Stomach smooth muscle (tissue), 2 donors: ENCODE measurements at regions not wholly inside any gene's neighbourhood (a gene's known extent, or its start where the extent isn't known, plus 50 kb on each side); places are given as distances from the start of the nearest gene placed in this dataset.
"Not testable (repeated sequence)": the region's sequence is repeated elsewhere in the genome, so short reads cannot be mapped to it uniquely, and the experiment has no call there.

Experiments
- H3K27ac ChIP-seq: one replicate; pipeline ENCODE4 v1.7.0; 2013; ENCODE audit warnings: mild to moderate bottlenecking, low read length, inconsistent platforms
- H3K27me3 ChIP-seq, 2 donors: one replicate each; pipeline ENCODE4 v1.7.0; 2013; ENCODE audit warnings: low read length in 2 of 2; ENCODE audit not compliant: insufficient read depth in 2 of 2, control insufficient read depth in 1 of 2
- H3K36me3 ChIP-seq, 2 donors: one replicate each; pipeline ENCODE4 v1.7.0; 2013; ENCODE audit warnings: low read length in 2 of 2; ENCODE audit not compliant: control insufficient read depth in 2 of 2, insufficient read depth in 2 of 2
- H3K4me1 ChIP-seq: one replicate; pipeline ENCODE4 v1.7.0; 2013; ENCODE audit warnings: low read length; ENCODE audit not compliant: control insufficient read depth, insufficient read depth
- H3K4me3 ChIP-seq, 2 donors: one replicate each; pipeline ENCODE4 v1.7.0; 2013; ENCODE audit warnings: low read length in 2 of 2
- H3K9ac ChIP-seq, 2 donors: one replicate each; pipeline ENCODE4 v1.7.0; 2013; ENCODE audit warnings: low read length in 2 of 2, mild to moderate bottlenecking in 1 of 2
- H3K9me3 ChIP-seq, 2 donors: one replicate each; pipeline ENCODE4 v1.7.0; 2013; ENCODE audit warnings: low read length in 2 of 2; ENCODE audit not compliant: control insufficient read depth in 2 of 2
- donor health status: healthy.
- donor health status: Pancreatic carcinoma.

DNA sequence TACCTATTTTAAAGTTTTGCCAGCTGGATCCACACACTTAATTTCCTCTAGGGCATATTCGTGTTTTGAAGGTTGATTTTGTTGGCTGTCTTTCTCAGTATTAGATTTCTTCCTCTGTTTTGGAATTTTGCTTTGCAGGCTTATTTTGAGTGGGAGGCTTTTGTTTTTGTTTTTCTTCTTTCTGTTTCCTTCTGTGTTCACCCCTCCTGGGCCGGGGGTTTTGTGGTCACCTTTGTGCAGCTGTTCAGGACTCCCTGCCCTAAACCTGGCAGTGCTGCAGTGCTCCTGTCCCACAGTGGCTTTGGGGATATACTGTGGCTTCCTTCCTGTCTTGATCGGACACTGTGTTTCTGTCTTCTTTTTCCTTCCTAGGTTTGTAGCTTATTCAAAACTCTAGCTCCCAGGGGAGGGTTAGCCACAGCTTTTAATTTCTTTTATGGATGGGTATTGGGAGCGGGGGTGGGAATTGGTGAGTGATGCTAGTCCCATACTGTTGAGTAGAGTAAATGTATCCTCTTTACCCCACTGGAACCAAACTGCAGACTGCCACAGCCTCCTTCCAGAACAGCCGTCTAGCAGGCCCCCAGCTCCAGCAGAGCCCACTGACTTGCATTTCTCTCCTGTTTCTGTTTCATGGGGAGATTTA, 228.7 kb upstream of the FZD8 start:
- no peak overlapping the region for H3K9ac ChIP-seq

DNA sequence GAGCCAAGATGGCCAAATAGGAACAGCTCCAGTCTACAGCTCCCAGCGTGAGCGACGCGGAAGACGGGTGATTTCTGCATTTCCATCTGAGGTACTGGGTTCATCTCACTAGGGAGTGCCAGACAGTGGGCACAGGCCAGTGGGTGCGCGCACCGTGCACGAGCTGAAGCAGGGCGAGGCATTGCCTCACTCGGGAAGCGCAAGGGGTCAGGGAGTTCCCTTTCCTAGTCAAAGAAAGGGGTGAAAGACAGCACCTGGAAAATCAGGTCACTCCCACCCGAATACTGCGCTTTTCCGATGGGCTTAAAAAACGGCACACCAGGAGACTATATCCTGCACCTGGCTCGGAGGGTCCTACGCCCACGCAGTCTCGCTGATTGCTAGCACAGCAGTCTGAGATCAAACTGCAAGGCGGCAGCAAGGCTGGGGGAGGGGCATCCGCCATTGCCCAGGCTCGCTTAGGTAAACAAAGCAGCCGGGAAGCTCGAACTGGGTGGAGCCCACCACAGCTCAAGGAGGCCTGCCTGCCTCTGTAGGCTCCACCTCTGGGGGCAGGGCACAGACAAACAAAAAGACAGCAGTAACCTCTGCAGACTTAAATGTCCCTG, 216.7 kb upstream of the FZD8 start:
- not testable (repeated sequence) for H3K27me3 ChIP-seq, H3K36me3 ChIP-seq, H3K4me3 ChIP-seq, H3K27ac ChIP-seq, H3K4me1 ChIP-seq, H3K9me3 ChIP-seq, H3K9ac ChIP-seq

More for the DNA sequence above, 228.7 kb upstream of the FZD8 start:
- H3K4me1 ChIP-seq: peaks cover 14% of the 10 kb centered on the region
- H3K27me3 ChIP-seq: no peaks in the 10 kb centered on the region
- H3K4me3 ChIP-seq: no peak overlapping the region
- no peaks in the 10 kb centered on the region for H3K36me3 ChIP-seq
- H3K9me3 ChIP-seq: no peaks in the 10 kb centered on the region
- no peak overlapping the region for H3K27ac ChIP-seq

DNA sequence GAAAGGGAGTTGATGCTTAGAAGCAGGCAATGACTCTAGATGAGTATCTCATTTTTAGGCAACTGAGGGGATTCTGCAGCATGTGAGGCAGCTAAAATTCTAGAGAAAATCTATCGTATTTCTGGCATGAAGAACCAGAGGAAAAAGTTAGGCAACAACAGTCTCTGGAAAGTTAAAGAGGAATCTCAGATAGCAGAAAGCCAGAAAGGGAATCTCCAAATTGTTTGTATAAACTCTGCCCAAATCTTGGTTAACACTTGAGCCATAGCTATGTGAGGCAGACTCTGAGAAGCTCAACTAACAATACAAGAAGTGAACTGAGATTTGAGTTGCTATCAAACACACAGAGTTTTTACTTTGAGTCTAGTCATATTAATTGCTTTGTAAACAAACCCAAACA, 215.8 kb upstream of the FZD8 start:
- Histone ChIP-seq H3K4me3 (no peak overlapping the region), H3K36me3 (no peaks in the 10 kb centered on the region), H3K4me1 (no peaks in the 10 kb centered on the region)

DNA sequence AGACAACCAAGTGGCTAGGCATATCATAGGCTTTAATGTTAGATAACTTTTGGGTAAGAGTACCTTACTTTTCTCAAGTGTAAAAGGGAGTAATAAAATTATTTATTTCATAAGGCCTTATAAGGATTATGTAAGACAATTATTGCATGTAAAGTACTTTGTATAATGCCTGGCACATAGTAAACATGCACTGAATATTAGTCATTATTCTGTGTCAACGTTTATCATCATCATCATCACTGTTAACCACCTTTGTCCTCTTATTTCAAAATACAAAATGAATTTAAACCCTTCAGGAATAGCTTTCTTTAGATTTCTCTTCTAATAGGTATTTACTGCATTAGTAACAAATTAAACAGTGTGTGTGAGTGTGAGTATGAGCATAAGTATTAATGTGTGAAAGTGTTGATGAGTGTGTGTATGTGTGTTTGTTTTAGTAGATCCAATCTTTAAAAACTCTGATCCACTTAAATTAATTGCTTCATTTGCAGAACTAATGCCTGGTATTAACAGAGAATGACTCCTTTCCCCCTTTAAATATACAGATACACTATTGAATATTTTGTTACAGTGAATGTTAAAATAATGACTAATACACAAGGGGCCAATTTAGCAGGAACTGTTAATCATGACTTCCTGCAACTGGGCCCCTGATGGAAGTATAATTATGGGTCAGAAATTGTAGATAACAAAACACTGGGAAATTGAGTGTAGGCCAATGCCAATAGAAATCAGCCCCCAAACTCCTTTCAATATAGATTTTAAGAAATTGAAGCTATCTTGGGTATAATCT, 213.3 kb upstream of the FZD8 start:
- Histone ChIP-seq H3K36me3 (no peaks in the 10 kb centered on the region), H3K27ac (no peak overlapping the region), H3K27me3 (no peaks in the 10 kb centered on the region), H3K4me3 (no peak overlapping the region), H3K9ac (no peak overlapping the region), H3K4me1 (no peaks in the 10 kb centered on the region), H3K9me3 (no peaks in the 10 kb centered on the region)

More for the DNA sequence above, 215.8 kb upstream of the FZD8 start:
- no peaks in the 10 kb centered on the region for H3K9me3 ChIP-seq
- no peak overlapping the region for H3K9ac ChIP-seq
- H3K27me3 ChIP-seq: no peaks in the 10 kb centered on the region
- H3K27ac ChIP-seq: no peak overlapping the region

DNA sequence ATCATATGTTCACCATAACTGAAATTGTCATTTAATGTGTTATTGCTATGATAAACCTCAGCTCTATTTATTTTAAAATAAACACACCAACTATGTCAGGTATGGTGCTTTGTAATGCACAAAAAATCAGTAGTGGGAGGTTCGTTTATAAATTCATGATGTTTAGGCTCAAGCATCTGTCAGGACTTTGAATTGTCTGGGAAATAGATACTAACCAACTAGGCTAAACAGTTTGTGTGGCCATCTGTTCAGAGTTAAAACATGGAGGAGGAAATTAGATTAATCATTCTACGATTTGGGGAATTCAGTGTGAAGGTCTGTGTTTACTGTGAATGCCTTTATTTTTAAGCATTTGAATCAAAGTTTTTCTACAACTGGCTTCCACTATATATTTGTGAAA, 212.6 kb upstream of the FZD8 start:
- H3K4me3 ChIP-seq: no peak overlapping the region
- H3K27me3 ChIP-seq: no peaks in the 10 kb centered on the region
- no peaks in the 10 kb centered on the region for H3K36me3 ChIP-seq
- H3K9me3 ChIP-seq: no peaks in the 10 kb centered on the region
- no peak overlapping the region for H3K9ac ChIP-seq
- H3K4me1 ChIP-seq: no peaks in the 10 kb centered on the region
- no peak overlapping the region for H3K27ac ChIP-seq

DNA sequence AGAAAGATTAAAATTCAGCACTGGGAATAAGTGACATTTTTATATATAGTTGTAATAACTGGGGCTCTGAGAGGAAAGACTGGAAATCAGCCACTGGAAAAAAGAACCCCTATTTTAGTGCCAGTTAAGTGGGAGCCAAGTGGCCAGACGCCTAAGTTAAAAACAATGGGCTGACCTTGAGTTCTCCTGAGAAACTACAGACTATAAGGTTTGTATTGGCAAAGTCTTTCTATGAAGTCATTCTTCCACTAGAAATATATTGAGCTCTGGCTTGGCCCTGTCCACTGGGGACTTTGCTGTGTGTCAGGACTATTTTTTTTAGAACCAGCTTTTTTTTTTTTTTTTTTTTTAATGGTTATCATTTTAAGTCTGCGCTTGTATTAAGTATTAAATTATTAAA, 210.6 kb upstream of the FZD8 start:
- H3K4me3 ChIP-seq: no peak overlapping the region
- H3K9ac ChIP-seq: no peak overlapping the region
- H3K27ac ChIP-seq: no peak overlapping the region
- no peaks in the 10 kb centered on the region for H3K9me3 ChIP-seq
- no peaks in the 10 kb centered on the region for H3K27me3 ChIP-seq
- no peaks in the 10 kb centered on the region for H3K4me1 ChIP-seq
- no peaks in the 10 kb centered on the region for H3K36me3 ChIP-seq

DNA sequence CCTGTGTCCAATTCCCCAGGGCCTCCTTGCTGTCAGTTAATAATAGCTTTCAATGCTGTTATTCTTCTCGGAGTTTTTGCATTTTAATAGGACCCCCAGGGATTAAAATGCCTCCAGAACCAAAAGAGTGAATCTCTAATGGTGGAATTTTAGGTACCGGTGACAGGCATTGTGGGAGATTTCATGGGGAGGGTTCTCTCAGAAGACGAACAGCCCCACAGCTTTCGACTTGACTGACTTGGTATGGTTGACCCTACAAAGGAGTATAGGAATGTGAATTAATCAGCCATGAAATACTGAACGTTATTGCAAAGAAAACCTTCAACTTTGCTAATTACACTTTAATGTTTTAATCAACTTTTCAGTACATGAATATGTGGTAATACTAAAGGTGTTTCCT, 206.3 kb upstream of the FZD8 start:
- H3K27ac ChIP-seq: no peak overlapping the region
- no peaks in the 10 kb centered on the region for H3K27me3 ChIP-seq
- no peak overlapping the region for H3K4me3 ChIP-seq
- H3K4me1 ChIP-seq: no peaks in the 10 kb centered on the region
- no peaks in the 10 kb centered on the region for H3K36me3 ChIP-seq
- no peak overlapping the region for H3K9ac ChIP-seq
- no peaks in the 10 kb centered on the region for H3K9me3 ChIP-seq

DNA sequence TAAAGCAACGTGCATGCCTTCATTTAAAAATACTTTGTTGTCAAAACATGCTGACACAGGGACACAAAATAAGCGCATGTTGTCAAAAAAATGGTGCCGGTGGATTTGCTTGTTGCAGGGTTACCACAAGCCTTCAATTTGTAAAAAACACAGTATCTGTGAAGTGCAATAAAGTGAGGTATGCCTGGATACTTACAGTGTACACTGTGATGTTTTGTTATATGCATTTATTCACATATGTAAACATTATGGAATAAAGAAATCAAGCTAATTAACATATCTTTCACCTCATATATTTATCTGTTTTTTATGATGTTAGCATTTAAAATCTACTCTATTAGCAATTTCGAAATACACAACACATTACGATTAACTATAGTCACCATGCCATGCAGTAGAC, 202.6 kb upstream of the FZD8 start:
- H3K9ac ChIP-seq: no peak overlapping the region
- H3K36me3 ChIP-seq: no peaks in the 10 kb centered on the region
- no peak overlapping the region for H3K27ac ChIP-seq

DNA sequence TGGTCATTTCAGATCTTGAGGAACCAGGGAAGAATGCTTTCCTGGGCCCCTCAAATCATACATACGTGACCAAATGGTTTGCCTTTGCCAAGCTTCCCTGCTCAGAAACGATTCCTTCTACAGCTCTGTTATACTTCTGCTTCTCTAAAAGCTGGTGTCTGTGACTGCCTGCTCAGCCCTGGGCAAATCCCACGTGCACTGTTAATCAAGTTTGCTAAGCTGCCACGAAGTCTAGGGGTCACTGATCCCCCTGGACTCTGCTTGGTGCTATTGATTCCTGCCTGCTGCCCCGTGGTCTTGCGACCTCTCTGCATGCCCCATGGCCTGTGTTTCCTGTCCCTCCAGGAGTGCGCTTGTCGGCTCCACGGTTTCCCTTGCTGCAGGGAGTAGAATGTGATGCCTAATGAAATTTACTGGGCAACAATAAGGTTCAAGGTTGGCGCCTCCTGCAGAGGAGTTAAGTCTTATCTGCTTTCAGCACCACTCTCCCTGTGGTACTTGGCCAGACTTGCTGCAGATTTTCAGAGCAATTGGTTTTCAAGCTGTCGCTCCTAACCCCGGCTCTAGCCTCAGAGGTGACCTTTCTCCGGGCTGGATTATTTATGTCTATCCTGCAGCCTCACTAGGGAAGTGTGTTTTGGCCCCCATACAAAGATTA, 201.6 kb upstream of the FZD8 start:
- Histone ChIP-seq H3K4me1 (no peaks in the 10 kb centered on the region), H3K9me3 (no peaks in the 10 kb centered on the region), H3K4me3 (no peak overlapping the region), H3K9ac (no peak overlapping the region), H3K27me3 (no peaks in the 10 kb centered on the region), H3K36me3 (no peaks in the 10 kb centered on the region), H3K27ac (no peak overlapping the region)

More for the DNA sequence above, 202.6 kb upstream of the FZD8 start:
- no peaks in the 10 kb centered on the region for H3K27me3 ChIP-seq
- no peaks in the 10 kb centered on the region for H3K9me3 ChIP-seq
- H3K4me3 ChIP-seq: no peak overlapping the region
- no peaks in the 10 kb centered on the region for H3K4me1 ChIP-seq

DNA sequence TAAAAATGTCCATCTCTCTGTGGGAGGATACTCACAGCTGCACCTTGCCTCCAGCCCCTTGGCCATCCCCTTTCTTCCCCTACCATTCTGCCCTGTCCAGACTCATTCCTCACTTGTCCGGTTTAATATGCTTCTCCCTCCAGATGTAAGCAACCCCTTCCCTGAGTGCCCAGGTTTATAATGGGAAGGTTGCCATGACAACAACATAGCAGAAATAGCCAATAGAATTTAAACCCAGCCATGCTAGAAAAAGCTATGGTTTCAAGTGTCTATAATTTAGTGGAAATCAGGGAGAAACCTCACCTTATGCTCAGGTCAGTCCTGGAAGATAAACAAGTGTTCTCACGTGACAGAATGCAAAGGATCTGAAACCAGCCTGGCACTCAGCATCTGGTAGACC, 196.0 kb upstream of the FZD8 start:
- no peak overlapping the region for H3K27ac ChIP-seq
- no peaks in the 10 kb centered on the region for H3K4me1 ChIP-seq
- H3K27me3 ChIP-seq: no peaks in the 10 kb centered on the region
- H3K9ac ChIP-seq: no peak overlapping the region
- no peaks in the 10 kb centered on the region for H3K9me3 ChIP-seq
- no peak overlapping the region for H3K4me3 ChIP-seq
- no peaks in the 10 kb centered on the region for H3K36me3 ChIP-seq
